ENCODE measurements at regions not wholly inside any gene's neighbourhood (a gene's known extent, or its start where the extent isn't known, plus 50 kb on each side); places are given as distances from the start of the nearest gene placed in this dataset.

DNA sequence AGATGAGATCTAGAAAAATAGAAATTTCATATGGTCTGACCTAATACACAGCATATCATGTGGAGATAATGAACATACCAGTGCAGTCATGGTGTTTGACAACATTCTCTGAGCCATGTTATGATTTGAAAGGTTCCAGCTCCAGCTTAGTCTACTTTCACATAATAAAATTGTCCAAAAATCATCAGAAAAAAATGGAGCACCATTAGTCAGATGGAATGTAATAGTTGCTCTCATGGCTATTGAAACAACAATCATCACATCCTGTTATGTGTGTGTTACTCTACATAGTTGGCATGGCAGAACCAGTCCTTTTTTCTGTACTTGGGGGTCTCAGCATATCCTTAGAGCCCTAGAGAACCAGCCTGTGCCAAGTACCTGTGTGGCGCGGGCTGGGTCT, 678.9 kb upstream of the FANCL start:
- Histone ChIP-seq H3K4me1 (peaks cover 0 to 3% of the 10 kb centered on the region in 2 donors), H3K9me3 (no peaks in the 10 kb centered on the region), H3K36me3 (no peaks in the 10 kb centered on the region), H3K27ac (no peak overlapping the region), H3K4me3 (no peak overlapping the region), H3K27me3 (no peaks in the 10 kb centered on the region)
- DNase-seq, result no peak
- intact Hi-C loops (cut with DNase I; ENCODE audit: low total_unique reads), result no loop called here
- TF ChIP-seq POLR2A (IDR thresholded peaks at IDR 0.05), result no peak
- TF ChIP-seq, protein P1, sequence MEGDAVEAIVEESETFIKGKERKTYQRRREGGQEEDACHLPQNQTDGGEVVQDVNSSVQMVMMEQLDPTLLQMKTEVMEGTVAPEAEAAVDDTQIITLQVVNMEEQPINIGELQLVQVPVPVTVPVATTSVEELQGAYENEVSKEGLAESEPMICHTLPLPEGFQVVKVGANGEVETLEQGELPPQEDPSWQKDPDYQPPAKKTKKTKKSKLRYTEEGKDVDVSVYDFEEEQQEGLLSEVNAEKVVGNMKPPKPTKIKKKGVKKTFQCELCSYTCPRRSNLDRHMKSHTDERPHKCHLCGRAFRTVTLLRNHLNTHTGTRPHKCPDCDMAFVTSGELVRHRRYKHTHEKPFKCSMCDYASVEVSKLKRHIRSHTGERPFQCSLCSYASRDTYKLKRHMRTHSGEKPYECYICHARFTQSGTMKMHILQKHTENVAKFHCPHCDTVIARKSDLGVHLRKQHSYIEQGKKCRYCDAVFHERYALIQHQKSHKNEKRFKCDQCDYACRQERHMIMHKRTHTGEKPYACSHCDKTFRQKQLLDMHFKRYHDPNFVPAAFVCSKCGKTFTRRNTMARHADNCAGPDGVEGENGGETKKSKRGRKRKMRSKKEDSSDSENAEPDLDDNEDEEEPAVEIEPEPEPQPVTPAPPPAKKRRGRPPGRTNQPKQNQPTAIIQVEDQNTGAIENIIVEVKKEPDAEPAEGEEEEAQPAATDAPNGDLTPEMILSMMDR (IDR thresholded peaks at IDR 0.05), result no peak

DNA sequence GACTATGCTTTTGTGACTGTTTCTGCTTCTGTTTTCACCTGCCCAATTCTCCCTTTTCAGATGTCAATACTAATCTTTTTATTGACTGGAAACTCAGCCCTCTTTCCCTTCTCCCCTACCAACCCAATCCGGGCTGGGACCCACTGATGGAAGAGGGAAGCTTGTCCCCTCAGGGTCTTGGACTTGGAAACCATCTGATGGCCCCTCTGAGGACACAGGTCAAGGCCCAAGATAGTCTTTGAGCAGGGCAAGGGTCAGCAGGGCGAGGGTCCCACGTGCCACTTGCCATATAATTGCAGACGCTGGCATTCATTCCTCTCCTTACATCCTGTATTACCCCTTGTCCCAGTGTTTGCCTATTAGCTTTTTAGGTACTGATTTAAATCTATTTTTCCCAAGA, 678.2 kb upstream of the FANCL start:
- no peak for DNase-seq
- Histone ChIP-seq H3K27me3 (no peaks in the 10 kb centered on the region), H3K36me3 (no peaks in the 10 kb centered on the region), H3K27ac (no peak overlapping the region), H3K9me3 (no peaks in the 10 kb centered on the region), H3K4me1 (peaks cover 0 to 3% of the 10 kb centered on the region in 2 donors), H3K4me3 (no peak overlapping the region)
- intact Hi-C loops (cut with DNase I; ENCODE audit: low total_unique reads), result no loop called here
- TF ChIP-seq, protein P1 (IDR thresholded peaks at IDR 0.05), result no peak
- TF ChIP-seq POLR2A (IDR thresholded peaks at IDR 0.05), result no peak

DNA sequence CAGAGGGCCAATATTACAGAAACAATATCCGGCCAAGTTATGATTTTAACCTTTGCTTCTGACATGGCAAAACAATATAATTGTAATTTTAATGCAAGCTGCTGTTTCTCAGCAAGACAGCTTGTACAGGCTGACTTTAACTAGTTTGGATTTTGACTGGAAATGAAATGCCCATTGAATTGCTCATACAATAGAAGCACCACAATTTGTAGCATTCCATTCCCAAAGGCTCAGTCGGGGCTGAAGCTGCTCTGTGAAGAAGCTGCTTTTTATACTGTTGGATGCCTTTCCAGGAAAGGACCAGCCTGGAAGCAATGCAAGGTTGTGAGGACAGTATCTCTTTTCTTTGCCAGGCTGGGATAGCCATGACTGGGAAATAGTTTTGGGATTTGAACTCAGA, 677.0 kb upstream of the FANCL start:
- no peak for TF ChIP-seq POLR2A (IDR thresholded peaks at IDR 0.05)
- TF ChIP-seq, protein P1 (IDR thresholded peaks at IDR 0.05), result no peak
- no peaks in the 10 kb centered on the region for H3K36me3 ChIP-seq
- no peaks in the 10 kb centered on the region for H3K27me3 ChIP-seq
- H3K4me3 ChIP-seq, result no peak overlapping the region
- no peak for DNase-seq
- H3K4me1 ChIP-seq, result peaks cover 0 to 3% of the 10 kb centered on the region in 2 donors
- H3K27ac ChIP-seq, result no peak overlapping the region
- intact Hi-C loops (cut with DNase I; ENCODE audit: low total_unique reads), result no loop called here
- no peaks in the 10 kb centered on the region for H3K9me3 ChIP-seq

DNA sequence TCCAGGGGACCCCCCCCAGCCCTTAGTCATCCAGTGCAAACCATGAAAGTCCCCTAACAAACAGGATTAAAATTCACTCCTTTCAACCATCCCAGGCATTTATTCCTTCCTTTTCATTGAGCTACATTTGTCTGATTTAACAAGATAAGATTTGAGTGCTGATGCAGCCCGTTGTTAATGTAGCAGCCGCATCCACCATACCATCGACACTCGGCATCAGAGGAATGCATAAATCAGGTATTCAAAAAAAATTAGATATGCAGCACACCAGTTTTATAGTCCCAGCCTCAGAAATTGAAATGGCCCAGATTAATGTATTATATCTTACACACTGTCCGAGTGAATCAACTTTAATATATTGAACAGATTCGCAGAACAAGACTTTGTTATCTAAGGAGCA, 676.5 kb upstream of the FANCL start:
- H3K27me3 ChIP-seq, result no peaks in the 10 kb centered on the region
- H3K4me3 ChIP-seq, result no peak overlapping the region
- H3K36me3 ChIP-seq, result no peaks in the 10 kb centered on the region
- peaks cover 0 to 3% of the 10 kb centered on the region in 2 donors for H3K4me1 ChIP-seq
- H3K9me3 ChIP-seq, result no peaks in the 10 kb centered on the region
- intact Hi-C loops (cut with DNase I; ENCODE audit: low total_unique reads), result no loop called here
- TF ChIP-seq, protein P1 (IDR thresholded peaks at IDR 0.05), result no peak
- no peak for TF ChIP-seq POLR2A (IDR thresholded peaks at IDR 0.05)
- no peak for DNase-seq
- H3K27ac ChIP-seq, result no peak overlapping the region

DNA sequence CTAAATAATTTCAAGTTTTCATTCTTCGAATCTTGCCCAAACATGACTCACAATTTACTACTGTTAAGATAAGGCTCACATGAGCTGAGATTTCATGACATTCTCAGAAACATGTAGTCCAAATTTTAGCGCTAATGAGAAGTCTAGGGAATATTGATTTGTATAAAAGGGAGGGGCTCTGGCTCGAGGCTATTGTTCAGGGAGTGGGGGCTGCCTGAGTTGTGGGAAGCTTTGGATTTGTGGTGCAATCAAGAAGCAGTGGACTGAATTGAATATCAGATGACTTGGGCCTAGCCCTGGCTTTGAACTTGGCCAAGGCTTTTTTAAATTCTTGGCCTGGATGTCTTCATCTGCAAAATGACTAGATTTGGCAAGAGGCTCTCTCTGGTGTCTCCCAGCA, 674.9 kb upstream of the FANCL start:
- Histone ChIP-seq H3K9me3 (no peaks in the 10 kb centered on the region), H3K36me3 (no peaks in the 10 kb centered on the region), H3K27me3 (no peaks in the 10 kb centered on the region), H3K4me3 (no peak overlapping the region), H3K27ac (no peak overlapping the region), H3K4me1 (peaks cover 0 to 3% of the 10 kb centered on the region in 2 donors)
- TF ChIP-seq, protein P1 (IDR thresholded peaks at IDR 0.05), result no peak
- no peak for TF ChIP-seq POLR2A (IDR thresholded peaks at IDR 0.05)
- intact Hi-C loops (cut with DNase I; ENCODE audit: low total_unique reads), result no loop called here
- DNase-seq, result peak in 1 of 2 donors; percentile 18
